Omental fat pad (tissue), 3 donors: ENCODE measurements at regions not wholly inside any gene's neighbourhood (a gene's known extent, or its start where the extent isn't known, plus 50 kb on each side); places are given as distances from the start of the nearest gene placed in this dataset.
A peak's percentile ranks its signal among the peaks of the same experiment; 100 is the strongest.

Experiments
- ATAC-seq: fragments of 150-250 bp; one replicate; pipeline ENCODE4 v1.9.1; 2016; ENCODE audit warnings: mild to moderate bottlenecking, moderate library complexity; ENCODE audit not compliant: low FRiP score
- DNase-seq: peaks from one replicate; pipeline ENCODE4 v3.0.0-alpha.2; 2019; ENCODE audit warnings: low spot score
- TF ChIP-seq, protein P1 (sequence below), 3 donors: fragments of 450-650 bp; IDR thresholded peaks; one replicate each; pipeline ENCODE4 v1.5.1; 2016 to 2017; ENCODE audit warnings: antibody characterized with exemption in 3 of 3, mild to moderate bottlenecking in 3 of 3, moderate library complexity in 2 of 3

DNA sequence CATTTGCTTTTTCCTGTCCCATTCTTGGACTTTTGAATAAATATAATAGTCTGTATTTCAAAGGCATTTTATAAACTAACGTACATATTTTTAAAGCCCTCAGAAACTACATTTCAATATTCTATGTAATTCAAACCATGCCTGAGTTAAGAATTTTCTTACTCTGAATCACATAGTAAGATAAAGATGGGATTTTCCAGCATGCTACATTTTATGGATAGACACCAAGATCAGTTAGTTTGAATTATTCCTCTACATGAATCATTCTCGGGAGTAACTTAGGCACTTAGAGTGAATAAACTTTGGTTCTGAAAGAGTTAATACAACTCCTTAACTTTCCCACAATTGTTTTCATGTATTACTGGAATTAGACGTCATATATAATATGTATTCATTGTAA is 713.3 kb upstream of the CBLB start:
- no peak for ATAC-seq
- no peak for DNase-seq
- TF ChIP-seq, protein P1, sequence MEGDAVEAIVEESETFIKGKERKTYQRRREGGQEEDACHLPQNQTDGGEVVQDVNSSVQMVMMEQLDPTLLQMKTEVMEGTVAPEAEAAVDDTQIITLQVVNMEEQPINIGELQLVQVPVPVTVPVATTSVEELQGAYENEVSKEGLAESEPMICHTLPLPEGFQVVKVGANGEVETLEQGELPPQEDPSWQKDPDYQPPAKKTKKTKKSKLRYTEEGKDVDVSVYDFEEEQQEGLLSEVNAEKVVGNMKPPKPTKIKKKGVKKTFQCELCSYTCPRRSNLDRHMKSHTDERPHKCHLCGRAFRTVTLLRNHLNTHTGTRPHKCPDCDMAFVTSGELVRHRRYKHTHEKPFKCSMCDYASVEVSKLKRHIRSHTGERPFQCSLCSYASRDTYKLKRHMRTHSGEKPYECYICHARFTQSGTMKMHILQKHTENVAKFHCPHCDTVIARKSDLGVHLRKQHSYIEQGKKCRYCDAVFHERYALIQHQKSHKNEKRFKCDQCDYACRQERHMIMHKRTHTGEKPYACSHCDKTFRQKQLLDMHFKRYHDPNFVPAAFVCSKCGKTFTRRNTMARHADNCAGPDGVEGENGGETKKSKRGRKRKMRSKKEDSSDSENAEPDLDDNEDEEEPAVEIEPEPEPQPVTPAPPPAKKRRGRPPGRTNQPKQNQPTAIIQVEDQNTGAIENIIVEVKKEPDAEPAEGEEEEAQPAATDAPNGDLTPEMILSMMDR (IDR thresholded peaks at IDR 0.05), result no peak

GRCh38 chr3:106587551-106587950 is 718.7 kb upstream of the CBLB start:
- ATAC-seq, result no peak
- no peak for DNase-seq
- TF ChIP-seq, protein P1 (IDR thresholded peaks at IDR 0.05), result no peak

DNA sequence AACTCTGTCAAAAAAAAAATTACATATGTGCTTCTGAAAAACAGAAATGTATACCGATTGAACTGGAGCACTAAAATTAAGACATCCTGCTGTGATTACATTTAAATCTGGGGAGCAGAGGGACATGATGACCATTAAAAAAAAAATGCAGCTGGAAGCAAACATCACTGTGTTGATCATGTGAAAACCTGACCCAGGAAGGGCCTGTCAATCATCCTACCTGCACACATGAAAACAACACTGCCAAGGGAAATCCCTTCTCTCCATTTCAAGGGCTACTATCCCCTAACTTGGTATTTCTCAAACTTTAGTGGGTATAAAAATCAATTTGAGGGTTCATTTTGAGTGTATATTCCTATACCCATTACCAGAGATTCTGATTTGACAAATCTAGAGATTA is 719.9 kb upstream of the CBLB start:
- TF ChIP-seq, protein P1 (IDR thresholded peaks at IDR 0.05), result no peak
- DNase-seq (no peak), ATAC-seq (no peak)

DNA sequence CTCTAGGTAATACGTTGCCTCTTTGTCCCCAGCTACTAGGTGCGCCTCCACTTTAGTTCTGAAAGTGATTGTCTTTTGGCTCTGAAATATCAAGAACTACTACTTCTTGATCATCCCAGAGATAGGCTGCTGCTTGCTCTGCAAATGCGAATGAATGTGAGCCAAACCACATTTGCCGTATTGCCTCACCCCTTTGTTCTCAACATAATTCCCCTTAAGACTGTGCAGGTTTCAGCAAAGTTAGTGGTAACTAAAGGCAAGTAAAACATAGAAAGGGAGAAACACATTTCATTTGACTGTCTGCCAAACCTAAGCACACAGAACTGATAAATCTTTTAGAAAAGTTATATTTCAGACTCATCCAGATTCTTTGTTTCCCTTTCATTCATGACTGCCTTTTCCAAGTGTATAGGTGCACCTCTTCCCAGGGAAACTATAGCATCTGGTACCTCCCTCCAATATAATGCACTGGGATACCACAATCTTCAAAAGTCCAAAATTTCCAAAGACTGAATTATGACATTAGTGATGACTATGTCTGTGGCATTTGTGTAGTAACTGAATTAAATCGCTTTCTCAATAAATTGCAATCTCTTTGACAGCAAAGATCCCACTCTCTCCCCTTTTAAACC is 720.6 kb upstream of the CBLB start:
- no peak for DNase-seq
- ATAC-seq, result no peak
- TF ChIP-seq, protein P1 (IDR thresholded peaks at IDR 0.05), result no peak

- DNase-seq, result no peak
- ATAC-seq, result peak; percentile 41
- TF ChIP-seq, protein P1 (IDR thresholded peaks at IDR 0.05), result no peak
Observed at GRCh38 chr3:106590216-106590615, 721.4 kb upstream of the CBLB start.

DNA sequence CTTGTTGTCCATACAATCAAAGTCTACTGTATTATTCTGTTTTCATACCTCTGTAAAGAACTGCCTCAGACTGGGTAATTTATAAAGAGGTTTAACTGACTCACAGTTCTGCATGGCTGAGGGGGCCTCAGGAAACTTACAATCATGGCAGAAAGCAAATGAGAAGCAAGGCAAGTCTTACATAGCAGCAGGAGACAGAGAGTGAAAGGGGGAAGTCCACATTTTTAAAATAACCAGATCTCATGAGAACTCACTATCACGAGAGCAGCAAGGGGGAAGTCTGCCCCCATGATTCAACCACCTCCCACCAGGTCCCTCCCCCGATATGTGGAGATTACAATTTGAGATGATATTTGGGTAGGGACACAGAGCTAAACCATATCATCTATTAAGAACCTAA is 724.6 kb upstream of the CBLB start:
- no peak for ATAC-seq
- DNase-seq, result no peak
- TF ChIP-seq, protein P1 (IDR thresholded peaks at IDR 0.05), result no peak

GRCh38 chr3:106609666-106610301 is 741.0 kb upstream of the CBLB start:
- TF ChIP-seq, protein P1 (IDR thresholded peaks at IDR 0.05), result peak in 1 of 3 donors; percentile 61
- DNase-seq, result no peak
- ATAC-seq, result peak; percentile 85
